HG02763 (cell line): ENCODE measurements at regions not wholly inside any gene's neighbourhood (a gene's known extent, or its start where the extent isn't known, plus 50 kb on each side); places are given as distances from the start of the nearest gene placed in this dataset.
"Not testable (repeated sequence)": the region's sequence is repeated elsewhere in the genome, so short reads cannot be mapped to it uniquely, and the experiment has no call there.

Experiments
- ATAC-seq: cut with Tn5 transposase; IDR thresholded peaks from one replicate; pipeline ENCODE4 v1.9.1; 2021; ENCODE audit warnings: mild to moderate bottlenecking, moderate library complexity; ENCODE audit not compliant: unreplicated experiment

DNA sequence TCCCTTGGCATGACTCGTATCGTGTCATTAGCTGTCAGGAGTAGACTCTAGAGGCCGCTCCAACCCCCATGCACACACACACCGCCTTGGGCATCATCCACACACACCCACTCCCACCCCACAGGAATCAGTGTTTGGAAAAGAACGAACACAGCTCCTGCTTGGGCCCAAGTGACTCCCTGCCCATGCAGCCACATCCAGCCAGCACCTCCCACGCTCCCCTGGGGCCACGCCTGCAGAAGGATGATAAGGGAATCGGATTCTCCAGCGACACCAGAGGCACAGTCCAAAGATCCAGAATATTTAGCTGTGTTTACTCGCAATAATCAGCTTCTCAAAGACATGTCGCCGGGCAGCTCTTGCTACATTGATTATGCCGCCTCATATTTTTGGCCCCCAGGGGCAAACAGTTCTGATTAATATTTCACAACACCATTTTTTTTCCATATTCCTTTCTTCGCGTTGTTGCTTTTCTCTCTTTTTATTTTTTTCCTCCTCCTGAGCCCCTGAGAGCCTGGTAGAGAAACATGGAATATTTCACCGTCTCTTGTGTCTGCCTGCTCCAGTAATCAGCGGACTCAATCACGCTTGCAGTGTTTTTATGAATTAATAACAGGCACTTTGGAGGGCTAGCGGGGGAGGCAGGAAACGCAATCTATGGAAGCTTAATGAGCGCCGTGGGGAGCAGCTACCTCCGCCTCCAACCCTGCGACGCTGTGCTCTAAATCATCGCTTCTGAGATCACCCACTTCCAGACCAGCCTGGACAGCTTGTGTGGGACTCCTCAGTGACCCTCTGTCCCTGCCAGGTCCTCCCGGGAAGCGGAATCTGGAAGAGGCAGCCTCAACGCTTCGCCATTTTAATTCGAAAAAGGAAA lies 221.4 kb downstream of the TLE3 start:
- no peak for ATAC-seq

DNA sequence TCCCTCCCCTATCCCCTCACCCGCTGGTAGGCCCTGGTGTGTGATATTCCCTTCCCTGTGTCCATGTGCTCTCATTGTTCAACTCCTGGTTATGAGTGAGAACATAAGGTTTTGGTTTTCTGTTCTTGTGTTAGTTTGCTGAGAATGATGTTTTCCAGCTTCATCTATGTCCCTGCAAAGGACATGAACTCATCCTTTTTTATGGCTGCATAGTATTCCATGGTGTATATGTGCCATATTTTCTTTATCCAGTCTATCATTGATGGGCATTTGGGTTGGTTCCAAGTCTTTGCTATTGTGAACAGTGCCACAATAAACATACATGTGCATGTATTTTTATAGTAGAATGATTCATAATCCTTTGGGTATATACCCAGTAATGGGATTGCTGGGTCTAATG lies 217.8 kb downstream of the TLE3 start:
- not testable (repeated sequence) for ATAC-seq

DNA sequence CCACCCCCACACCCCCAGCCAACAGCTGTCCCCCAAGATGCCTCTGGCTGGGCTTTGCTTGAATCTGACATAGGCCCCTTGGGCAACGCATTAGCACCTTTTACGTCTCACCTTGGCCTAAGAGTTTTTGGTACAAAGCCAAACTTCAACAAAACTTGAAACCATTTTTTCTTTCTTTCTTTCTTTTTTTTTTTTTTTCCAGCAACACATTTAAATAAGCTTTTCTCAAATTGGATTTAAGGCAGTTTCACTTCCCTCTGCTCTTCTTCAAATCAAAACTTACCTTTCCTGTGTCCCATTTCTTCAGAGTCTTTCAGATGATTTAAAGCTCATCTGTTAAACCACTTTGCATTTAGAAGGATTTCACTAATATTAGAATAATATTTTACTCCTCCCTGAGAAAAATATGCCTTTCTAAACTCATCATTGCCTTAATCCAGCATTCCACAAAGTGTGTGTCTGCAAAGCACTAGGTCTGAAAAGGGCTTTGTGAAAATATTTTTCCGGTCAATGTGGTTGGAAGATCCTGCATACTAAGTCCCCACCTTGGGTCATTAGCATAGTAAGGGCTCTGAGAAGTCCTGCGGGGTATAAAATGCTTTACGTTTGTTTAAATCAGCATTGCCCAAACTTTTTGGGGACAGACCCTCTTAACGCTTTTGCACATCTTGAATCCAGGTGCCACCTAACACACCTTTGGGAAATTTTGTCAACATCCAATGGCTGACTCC lies 217.0 kb downstream of the TLE3 start:
- ATAC-seq, result no peak

DNA sequence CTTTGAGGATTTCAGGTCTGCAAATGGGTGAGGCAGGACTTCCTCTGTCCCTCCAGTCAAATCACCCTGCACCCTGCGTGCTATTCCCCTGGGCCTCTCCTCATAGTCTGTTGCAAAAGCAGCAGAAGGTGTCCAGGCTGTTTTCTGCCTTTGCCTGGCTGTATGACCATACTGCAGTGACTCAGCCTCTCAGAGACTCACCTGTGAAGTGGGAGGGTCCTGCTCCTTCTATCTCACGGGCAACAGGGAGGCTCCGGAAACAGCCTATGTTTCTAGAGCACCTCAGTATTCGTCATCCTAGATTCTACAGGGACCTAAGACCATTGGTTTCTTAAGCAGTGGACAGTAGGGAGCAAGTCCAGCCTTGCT lies 216.4 kb downstream of the TLE3 start:
- ATAC-seq, result no peak

DNA sequence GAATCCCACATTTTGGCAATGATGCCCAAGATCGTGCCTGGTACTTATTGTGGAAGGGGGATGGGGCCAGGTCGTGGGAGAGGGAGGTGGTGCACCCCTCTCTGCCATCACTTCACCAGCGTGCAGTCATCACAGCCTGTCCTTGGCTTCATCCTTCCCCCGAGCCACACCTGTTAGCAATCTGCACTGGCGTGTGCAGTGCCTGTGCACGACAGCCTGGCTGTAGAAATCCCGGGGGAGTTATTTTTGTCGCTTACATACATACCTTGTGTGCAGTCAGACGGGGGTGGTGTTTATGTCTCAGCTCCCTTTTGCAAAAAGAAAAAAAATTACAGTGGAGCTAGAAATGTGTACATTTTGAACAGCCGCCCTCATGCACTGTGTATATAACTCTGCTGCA lies 216.0 kb downstream of the TLE3 start:
- ATAC-seq, result no peak

DNA sequence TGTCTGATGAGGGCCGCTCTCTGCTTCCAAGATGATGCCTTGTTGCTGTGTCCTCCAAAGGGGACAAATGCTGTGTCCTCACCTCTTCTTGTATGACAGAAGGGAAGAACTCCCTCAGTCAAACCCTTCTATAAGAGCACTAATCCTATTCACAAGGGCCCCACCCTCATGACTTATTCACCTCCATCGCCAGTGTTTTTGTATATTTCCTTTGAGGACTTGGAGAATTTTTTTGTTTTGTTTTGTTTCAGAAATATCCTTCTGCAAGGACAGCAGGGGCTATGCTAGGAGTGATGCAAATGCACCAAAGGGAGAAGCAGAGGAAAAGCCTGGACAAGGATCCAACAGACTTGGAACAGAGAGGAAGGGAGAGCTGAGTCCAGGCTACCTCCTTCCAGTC lies 214.4 kb downstream of the TLE3 start:
- no peak for ATAC-seq

DNA sequence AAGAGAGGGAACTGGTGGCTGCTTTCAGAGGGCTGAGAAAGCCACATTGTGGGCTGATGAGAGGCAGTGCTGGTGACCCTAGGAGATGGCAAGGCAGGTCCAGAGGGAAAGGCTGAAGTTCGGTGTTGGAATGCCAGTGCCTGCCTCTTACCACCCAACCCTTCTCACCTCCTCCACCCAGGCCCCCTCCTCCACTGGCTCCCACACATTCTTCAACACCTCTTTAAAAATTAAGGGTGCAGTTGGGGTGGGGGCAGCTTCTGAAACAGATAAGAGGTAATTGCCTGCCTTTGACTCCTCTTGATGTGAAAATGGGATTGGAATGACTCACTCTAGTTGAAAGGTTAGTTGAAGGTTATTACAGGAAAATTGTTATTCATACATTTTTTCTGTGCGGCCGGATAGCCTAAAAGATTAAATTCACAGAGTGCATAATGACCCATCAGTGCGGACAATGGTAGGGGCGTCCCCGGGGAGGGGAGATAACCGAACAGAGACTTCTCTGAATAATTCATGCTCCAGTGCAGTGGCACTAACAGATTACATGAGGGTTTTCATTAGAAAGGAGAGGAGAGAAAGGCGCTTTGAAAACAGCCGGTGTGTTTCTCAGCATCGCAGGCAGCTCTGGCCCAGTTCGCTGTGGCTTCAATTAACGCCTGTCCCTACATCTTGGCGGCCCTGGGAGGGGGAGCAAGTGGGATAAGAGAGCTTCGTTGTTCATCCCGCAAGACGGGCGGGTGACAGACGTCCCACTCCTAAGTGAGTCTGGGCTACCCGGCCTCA lies 212.4 kb downstream of the TLE3 start:
- ATAC-seq, result no peak

DNA sequence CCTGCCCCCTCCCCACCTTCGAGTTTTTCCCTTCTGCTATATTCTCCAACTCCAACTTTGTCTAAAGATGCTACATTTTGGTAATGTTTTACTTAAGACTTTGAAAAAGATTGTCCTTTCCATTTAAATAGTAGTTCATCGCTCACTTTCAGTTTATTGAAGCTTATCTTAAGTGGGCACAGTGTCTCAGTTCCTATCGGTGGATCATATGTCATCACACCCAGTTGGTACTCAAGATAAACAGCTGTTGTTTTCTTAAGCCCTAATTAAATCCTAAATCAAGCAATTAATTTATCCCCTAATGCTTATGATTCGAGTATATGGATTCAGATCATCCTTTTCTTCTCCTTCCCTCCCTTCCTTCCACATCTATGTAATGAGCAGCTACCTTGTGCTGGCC lies 210.7 kb downstream of the TLE3 start:
- ATAC-seq, result no peak

DNA sequence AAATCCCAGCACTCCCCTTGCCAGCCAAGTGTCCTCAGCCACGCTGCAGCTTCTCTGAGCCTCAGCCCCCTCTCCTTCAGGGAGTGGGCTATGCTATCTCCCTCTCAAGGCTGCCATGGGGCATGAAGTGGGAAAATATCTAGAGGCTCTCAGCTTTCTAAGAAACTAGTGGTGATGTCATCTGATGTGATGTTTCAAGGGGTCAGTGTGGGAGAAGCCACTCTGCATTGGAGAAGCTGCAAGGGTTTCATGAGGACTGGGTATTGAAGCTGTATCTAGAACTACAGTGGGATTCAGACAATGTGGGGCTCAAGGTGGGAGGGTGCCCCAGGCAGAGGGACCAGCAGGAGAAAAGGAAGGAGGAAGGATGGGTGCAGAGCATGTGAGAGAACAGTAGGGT lies 210.2 kb downstream of the TLE3 start:
- ATAC-seq, result no peak

DNA sequence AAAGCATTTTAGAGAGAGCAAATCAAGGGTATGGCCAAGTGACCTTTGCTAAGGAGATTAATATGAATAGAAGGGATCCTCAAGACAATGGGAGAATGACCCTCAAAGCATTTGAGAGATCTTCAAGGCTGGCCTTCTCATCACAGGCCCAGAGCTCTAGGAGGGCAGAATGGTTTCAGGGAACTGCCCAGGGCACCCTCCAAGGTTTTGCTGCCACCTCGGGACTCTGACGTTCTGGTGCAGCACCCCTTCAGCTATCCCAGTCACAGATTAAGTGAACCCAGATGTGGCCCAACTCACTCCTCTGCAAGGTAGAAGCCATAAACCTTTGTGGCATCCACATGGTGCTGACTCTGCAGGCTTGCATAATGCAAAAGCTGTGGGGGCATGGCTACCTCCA lies 209.3 kb downstream of the TLE3 start:
- ATAC-seq, result no peak

DNA sequence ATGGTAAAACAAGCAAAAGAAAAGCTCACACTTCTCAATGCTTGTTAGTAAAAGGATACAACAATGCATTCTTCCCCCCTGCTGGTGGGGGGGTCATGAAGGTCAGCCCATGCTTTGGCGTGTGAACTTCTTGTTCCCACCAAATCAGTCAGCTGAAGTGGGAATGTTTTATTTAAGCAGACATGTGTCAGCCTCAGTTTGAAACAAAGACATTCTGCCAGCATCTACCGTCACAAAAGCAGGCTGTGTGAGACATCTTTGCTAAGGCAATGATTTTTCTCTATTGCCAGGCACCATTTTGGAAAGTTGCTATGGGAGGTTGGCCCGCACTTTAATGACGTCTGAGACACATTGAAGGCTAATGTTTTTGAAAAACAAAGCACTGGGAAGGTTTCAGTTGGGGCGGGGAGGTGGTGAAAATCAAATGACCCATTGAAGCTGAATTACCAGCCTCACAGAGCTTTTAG lies 206.6 kb downstream of the TLE3 start:
- ATAC-seq, result no peak

DNA sequence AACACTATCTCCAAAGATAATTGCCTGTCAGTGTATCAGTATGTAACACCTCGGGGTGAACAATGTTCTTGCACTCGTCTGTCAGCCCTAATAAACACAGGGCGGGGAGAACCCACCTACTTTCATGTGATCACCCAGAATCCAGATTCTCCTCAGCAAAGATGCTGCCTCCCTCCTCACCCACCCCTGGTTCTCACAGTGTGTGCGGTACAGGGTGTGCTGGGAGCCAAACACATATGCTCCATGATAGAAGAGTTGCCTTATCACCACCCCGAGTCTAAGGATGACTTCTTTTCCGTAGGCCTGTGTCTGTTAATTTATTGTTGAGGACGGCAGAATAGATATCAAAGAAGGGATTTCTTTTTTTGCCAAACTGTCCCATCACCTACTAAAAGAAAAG lies 206.1 kb downstream of the TLE3 start:
- ATAC-seq, result no peak

DNA sequence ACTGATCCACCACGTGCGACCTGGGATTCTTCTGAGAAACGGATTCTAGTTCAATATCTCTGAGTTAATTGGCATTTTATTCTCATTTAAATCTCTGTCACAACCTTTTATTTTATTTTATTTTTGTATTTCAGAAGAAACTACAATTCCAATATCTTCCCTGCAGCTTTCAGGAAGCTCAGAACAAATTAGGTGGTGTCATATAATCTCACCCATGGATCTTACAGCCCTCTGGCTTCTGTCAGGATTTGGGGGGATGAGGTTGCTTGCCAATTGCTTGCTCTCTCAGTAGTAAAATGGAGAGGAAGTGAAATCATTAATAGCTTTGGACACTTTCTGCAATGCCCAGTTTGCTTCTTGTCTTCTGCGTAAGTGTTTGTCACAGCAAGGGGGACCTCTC lies 205.4 kb downstream of the TLE3 start:
- no peak for ATAC-seq

DNA sequence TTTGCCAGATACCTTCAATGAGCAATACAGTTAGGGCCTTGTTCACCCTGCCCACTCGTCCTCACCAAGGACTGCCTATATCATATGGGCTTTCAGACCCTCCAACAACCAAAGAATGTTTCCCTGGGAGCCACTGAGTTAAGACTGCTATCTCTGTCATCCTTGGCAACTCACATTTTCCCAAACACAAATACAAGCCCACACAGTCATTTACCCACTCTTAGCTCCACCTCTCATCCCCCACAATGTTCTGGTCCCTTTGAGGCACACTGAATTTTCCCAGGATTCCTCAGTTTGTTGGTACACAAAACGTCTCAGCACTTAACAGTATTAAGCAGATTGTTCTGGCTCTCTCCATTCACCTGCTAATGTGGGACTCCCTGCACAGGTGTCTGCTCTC lies 204.6 kb downstream of the TLE3 start:
- no peak for ATAC-seq

DNA sequence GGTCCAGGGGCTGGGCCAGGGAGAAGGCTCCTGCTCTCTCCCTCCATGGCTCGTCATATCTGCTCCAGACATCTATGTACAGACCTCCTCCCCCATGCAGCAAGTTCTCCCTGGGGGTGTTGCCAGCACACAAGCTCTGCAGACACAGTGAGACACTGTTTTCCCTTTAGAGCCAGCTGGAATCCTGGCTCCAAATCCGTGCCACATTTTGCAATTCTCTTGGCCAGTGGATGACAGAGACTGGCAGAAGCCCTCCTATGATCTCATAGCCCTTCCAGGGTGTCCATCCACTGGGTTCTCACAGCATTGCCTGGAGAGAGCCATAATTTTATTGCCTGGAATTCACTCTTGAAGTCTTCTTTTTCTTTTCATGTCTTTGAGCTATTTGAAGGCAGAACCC lies 203.9 kb downstream of the TLE3 start:
- no peak for ATAC-seq

DNA sequence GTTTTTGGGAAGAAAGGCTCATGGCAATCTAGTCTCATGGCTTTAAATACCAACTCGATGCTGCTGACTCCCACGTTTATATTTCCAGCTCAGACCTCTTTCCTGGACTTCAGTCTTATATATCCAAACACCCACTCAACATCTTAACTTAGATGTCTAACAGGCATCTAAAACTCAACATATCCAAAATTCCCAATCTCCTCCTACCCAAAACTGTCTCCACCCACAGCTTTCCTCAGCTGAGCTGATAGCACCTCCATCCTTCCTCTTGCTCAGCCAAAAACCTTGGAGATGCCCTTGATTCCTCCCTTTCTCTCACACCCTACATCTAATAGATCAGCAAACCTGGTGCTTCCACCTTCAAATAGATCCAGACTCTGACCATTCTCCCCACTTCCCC lies 202.5 kb downstream of the TLE3 start:
- ATAC-seq, result no peak

DNA sequence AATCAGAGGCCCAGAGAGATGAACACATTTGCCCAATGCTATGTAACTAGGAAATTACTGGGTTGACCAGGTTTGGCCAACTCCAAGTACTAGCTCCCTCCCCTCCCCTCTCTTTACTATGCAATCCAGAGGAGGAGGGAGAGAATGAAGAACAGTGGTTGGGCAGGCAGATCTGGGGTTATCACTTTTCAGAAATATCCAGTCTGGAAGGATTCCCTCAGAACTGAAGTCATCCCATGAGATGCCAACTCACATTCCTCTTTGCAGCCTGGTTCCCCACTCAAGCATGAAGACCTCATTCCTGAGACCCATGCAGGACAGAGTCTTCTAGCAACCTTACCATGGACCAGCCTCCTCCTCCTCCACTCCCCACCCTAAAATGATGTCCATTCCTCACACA lies 201.1 kb downstream of the TLE3 start:
- ATAC-seq, result no peak

DNA sequence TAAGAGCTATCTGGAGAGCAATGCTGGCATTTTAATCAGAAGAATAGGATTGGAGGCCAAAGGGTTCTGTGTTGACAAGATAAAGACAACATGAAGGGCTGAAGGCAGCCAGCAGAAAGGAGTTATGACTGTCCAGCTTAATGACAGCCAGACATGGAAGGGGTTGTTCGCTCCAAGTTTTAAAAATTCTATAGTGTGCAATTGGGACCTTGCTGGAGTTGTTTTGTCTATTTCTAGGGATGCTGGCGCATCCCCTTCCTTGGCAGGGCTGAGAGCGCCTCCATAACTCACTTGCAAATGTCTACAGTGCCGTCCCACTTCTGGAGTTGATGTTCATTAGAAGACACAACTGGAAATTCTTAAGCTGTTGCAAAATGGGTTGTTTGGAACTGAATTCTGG lies 200.7 kb downstream of the TLE3 start:
- no peak for ATAC-seq

DNA sequence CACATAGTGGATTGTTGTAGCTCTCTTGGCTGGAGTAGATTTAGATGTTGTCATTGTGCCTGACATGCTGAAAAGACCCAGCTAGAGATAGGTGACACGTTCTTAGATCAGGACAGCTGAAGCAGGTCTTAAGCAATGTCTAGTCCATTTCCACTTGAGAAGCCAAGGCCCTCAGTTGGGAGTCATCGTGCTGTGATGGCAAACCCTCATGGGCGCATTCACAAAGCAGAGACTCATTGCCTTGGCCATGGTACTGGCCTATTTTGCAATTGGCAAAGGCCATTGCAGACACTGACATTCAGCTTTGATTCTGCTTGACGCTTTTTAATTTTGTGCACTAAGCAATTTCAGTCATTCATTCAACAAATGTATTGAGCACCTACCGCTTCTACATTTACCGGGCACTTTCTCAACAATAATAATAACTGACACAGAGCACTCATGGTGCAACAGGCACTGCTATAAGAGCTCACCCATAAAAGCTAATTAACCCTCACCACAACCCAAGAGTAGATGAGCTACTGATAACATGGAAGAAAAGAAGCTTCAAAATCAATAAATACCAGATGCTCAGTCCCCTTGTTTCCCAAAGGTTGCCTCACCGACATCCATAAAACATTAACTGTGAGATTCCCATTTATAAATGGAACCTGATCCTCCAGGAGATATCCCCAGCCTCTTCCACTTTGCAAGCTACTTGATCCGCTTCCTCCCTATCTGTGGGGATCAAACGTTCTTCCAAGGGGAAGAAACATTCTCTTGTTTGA lies 200.1 kb downstream of the TLE3 start:
- no peak for ATAC-seq

DNA sequence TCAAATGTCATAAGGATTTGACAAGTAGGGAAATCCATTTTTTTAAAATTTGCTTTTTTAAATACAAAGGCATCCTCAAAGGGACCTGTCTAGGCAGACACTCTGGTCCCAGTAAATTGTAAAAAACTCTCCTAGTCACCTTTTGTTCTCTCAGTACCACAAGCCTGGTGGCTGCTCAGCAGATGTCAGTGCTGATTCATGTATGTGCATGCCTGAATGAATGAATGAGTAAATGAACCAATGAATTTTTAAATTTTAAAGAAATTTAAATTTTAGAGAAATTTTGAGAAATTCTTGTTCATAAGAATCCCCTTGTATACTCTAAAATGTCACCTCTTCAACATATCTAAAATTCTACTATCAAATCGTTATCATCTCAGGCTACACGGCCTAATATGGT lies 199.5 kb downstream of the TLE3 start:
- ATAC-seq, result no peak
